Esophagus squamous epithelium (tissue), 4 donors: ENCODE measurements at regions not wholly inside any gene's neighbourhood (a gene's known extent, or its start where the extent isn't known, plus 50 kb on each side); places are given as distances from the start of the nearest gene placed in this dataset.

Source experiments
- POLR2A ChIP-seq, 4 donors: fragments of 450-650 bp; IDR thresholded peaks; one replicate each; pipeline ENCODE4 v1.6.1; 2017; ENCODE audit warnings: antibody characterized with exemption in 4 of 4, mild to moderate bottlenecking in 4 of 4, moderate library complexity in 3 of 4
- TF ChIP-seq, protein P1 (sequence below), 6 experiments: fragments of 450-650 bp in 4 of 6; fragments of 200-600 bp in 2 of 6; sonication (generic) in 2 of 6; IDR thresholded peaks; one replicate each; pipeline ENCODE4 v1.5.1; 2016 to 2019; ENCODE audit warnings: antibody characterized with exemption in 6 of 6, mild to moderate bottlenecking in 4 of 6, moderate library complexity in 4 of 6

DNA sequence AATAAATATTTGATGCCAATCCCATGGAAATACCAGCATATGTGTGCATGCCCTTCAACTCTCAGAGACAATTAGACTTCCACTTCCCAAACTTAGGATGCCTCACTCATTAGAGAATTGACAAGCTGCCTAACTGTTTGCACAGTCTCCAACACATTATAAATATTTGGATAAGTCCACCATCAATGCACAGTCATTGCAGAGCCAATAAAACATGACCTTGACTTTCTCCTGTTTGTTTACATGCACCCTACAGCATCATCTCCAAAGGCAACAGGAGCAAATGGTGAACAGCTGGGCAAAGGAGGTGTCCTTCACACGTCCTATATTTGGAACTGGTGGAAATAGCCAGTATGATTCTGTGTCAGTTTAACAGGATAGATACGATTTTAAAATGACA is 804.4 kb upstream of the RBFOX1 start:
- TF ChIP-seq, protein P1, sequence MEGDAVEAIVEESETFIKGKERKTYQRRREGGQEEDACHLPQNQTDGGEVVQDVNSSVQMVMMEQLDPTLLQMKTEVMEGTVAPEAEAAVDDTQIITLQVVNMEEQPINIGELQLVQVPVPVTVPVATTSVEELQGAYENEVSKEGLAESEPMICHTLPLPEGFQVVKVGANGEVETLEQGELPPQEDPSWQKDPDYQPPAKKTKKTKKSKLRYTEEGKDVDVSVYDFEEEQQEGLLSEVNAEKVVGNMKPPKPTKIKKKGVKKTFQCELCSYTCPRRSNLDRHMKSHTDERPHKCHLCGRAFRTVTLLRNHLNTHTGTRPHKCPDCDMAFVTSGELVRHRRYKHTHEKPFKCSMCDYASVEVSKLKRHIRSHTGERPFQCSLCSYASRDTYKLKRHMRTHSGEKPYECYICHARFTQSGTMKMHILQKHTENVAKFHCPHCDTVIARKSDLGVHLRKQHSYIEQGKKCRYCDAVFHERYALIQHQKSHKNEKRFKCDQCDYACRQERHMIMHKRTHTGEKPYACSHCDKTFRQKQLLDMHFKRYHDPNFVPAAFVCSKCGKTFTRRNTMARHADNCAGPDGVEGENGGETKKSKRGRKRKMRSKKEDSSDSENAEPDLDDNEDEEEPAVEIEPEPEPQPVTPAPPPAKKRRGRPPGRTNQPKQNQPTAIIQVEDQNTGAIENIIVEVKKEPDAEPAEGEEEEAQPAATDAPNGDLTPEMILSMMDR (IDR thresholded peaks at IDR 0.05), result no peak
- TF ChIP-seq POLR2A (IDR thresholded peaks at IDR 0.05), result no peak
